ENCODE measurements at regions not wholly inside any gene's neighbourhood (a gene's known extent, or its start where the extent isn't known, plus 50 kb on each side); places are given as distances from the start of the nearest gene placed in this dataset.

- H3K4me3 ChIP-seq (ENCODE audit: low read length in 2 of 2) = no peak overlapping the region
- H3K36me3 ChIP-seq (ENCODE audit: control insufficient read depth in 1 of 2, insufficient read depth in 2 of 2, low read length in 1 of 2) = no peaks in the 10 kb centered on the region
- H3K4me1 ChIP-seq (ENCODE audit: control insufficient read depth in 1 of 2, insufficient read depth in 2 of 2, low read length in 2 of 2) = no peaks in the 10 kb centered on the region
- no peak overlapping the region for H3K27ac ChIP-seq (ENCODE audit: low read depth in 1 of 2, low read length in 2 of 2)
- intact Hi-C loops (cut with DNase I) = loop anchor here in 1 of 2 donors (5.0 to 10.0 kb wide), 2 partner anchors 300 to 408 kb away; partner anchors contain the start of genes CENPL, DARS2 and KLHL20
- ATAC-seq (ENCODE audit: low FRiP score) (no peak), DNase-seq (no peak)
- no peaks in the 10 kb centered on the region for H3K9me3 ChIP-seq (ENCODE audit: control insufficient read depth, low read length)
- 52 to 58% methylated on average over 5 of the region's 5 CpGs for WGBS, 2 donors
- no peaks in the 10 kb centered on the region for H3K27me3 ChIP-seq (ENCODE audit: control insufficient read depth in 1 of 2, insufficient read depth in 2 of 2, low read length in 1 of 2)
These were observed 62.5 kb upstream of the PRDX6 start for GRCh38 chr1:173414539-173415226.

GRCh38 chr1:173415490-173415889 is 61.6 kb upstream of the PRDX6 start:
- no peak overlapping the region for H3K4me3 ChIP-seq (ENCODE audit: low read length in 2 of 2)
- H3K9me3 ChIP-seq (ENCODE audit: control insufficient read depth, low read length) = no peaks in the 10 kb centered on the region
- no peaks in the 10 kb centered on the region for H3K36me3 ChIP-seq (ENCODE audit: control insufficient read depth in 1 of 2, insufficient read depth in 2 of 2, low read length in 1 of 2)
- DNase-seq (no peak), ATAC-seq (ENCODE audit: low FRiP score) (no peak)
- 91 to 99% methylated on average over 3 of the region's 3 CpGs for WGBS, 2 donors
- no peaks in the 10 kb centered on the region for H3K4me1 ChIP-seq (ENCODE audit: control insufficient read depth in 1 of 2, insufficient read depth in 2 of 2, low read length in 2 of 2)
- intact Hi-C loops (cut with DNase I) = loop anchor here in 1 of 2 donors (5.0 to 10.0 kb wide), 2 partner anchors 299 to 407 kb away; partner anchors contain the start of genes CENPL, DARS2 and KLHL20
- no peaks in the 10 kb centered on the region for H3K27me3 ChIP-seq (ENCODE audit: control insufficient read depth in 1 of 2, insufficient read depth in 2 of 2, low read length in 1 of 2)
- H3K27ac ChIP-seq (ENCODE audit: low read depth in 1 of 2, low read length in 2 of 2) = no peak overlapping the region

GRCh38 chr1:173415905-173416450 is 61.2 kb upstream of the PRDX6 start:
- DNase-seq = no peak
- H3K36me3 ChIP-seq (ENCODE audit: control insufficient read depth in 1 of 2, insufficient read depth in 2 of 2, low read length in 1 of 2) = no peaks in the 10 kb centered on the region
- no peaks in the 10 kb centered on the region for H3K27me3 ChIP-seq (ENCODE audit: control insufficient read depth in 1 of 2, insufficient read depth in 2 of 2, low read length in 1 of 2)
- H3K9me3 ChIP-seq (ENCODE audit: control insufficient read depth, low read length) = no peaks in the 10 kb centered on the region
- WGBS, 2 donors = 65 to 69% methylated on average over 5 of the region's 5 CpGs
- intact Hi-C loops (cut with DNase I) = loop anchor here in 1 of 2 donors (5.0 to 10.0 kb wide), 2 partner anchors 299 to 406 kb away; partner anchors contain the start of genes CENPL, DARS2 and KLHL20
- H3K4me1 ChIP-seq (ENCODE audit: control insufficient read depth in 1 of 2, insufficient read depth in 2 of 2, low read length in 2 of 2) = no peaks in the 10 kb centered on the region
- no peak overlapping the region for H3K27ac ChIP-seq (ENCODE audit: low read depth in 1 of 2, low read length in 2 of 2)
- no peak overlapping the region for H3K4me3 ChIP-seq (ENCODE audit: low read length in 2 of 2)
- no peak for ATAC-seq (ENCODE audit: low FRiP score)

- no peak for DNase-seq
- intact Hi-C loops (cut with DNase I) = loop anchor here in 1 of 2 donors (5.0 to 10.0 kb wide), 2 partner anchors 297 to 405 kb away; partner anchors contain the start of genes CENPL, DARS2 and KLHL20
- H3K4me1 ChIP-seq (ENCODE audit: control insufficient read depth in 1 of 2, insufficient read depth in 2 of 2, low read length in 2 of 2) = no peaks in the 10 kb centered on the region
- no peak overlapping the region for H3K4me3 ChIP-seq (ENCODE audit: low read length in 2 of 2)
- no peaks in the 10 kb centered on the region for H3K27me3 ChIP-seq (ENCODE audit: control insufficient read depth in 1 of 2, insufficient read depth in 2 of 2, low read length in 1 of 2)
- WGBS, 2 donors = 85 to 91% methylated on average over 1 of the region's 1 CpG
- ATAC-seq (ENCODE audit: low FRiP score) = no peak
- no peaks in the 10 kb centered on the region for H3K36me3 ChIP-seq (ENCODE audit: control insufficient read depth in 1 of 2, insufficient read depth in 2 of 2, low read length in 1 of 2)
- H3K27ac ChIP-seq (ENCODE audit: low read depth in 1 of 2, low read length in 2 of 2) = no peak overlapping the region
- no peaks in the 10 kb centered on the region for H3K9me3 ChIP-seq (ENCODE audit: control insufficient read depth, low read length)
These were observed 59.6 kb upstream of the PRDX6 start for GRCh38 chr1:173417563-173417962.

- DNase-seq (no peak), ATAC-seq (ENCODE audit: low FRiP score) (no peak)
- WGBS, 2 donors = 80 to 83% methylated on average over 11 of the region's 11 CpGs
- intact Hi-C loops (cut with DNase I) = loop anchor here in 1 of 2 donors (5.0 to 10.0 kb wide), 2 partner anchors 296 to 404 kb away; partner anchors contain the start of genes CENPL, DARS2 and KLHL20
- no peaks in the 10 kb centered on the region for H3K4me1 ChIP-seq (ENCODE audit: control insufficient read depth in 1 of 2, insufficient read depth in 2 of 2, low read length in 2 of 2)
- H3K9me3 ChIP-seq (ENCODE audit: control insufficient read depth, low read length) = no peaks in the 10 kb centered on the region
- H3K27ac ChIP-seq (ENCODE audit: low read depth in 1 of 2, low read length in 2 of 2) = no peak overlapping the region
- H3K4me3 ChIP-seq (ENCODE audit: low read length in 2 of 2) = no peak overlapping the region
- H3K36me3 ChIP-seq (ENCODE audit: control insufficient read depth in 1 of 2, insufficient read depth in 2 of 2, low read length in 1 of 2) = no peaks in the 10 kb centered on the region
- H3K27me3 ChIP-seq (ENCODE audit: control insufficient read depth in 1 of 2, insufficient read depth in 2 of 2, low read length in 1 of 2) = no peaks in the 10 kb centered on the region
These were observed 58.8 kb upstream of the PRDX6 start for GRCh38 chr1:173418107-173418985.

- H3K36me3 ChIP-seq (ENCODE audit: control insufficient read depth in 1 of 2, insufficient read depth in 2 of 2, low read length in 1 of 2) = no peaks in the 10 kb centered on the region
- ATAC-seq (ENCODE audit: low FRiP score) (peak; percentile 85), DNase-seq (no peak)
- no peaks in the 10 kb centered on the region for H3K4me1 ChIP-seq (ENCODE audit: control insufficient read depth in 1 of 2, insufficient read depth in 2 of 2, low read length in 2 of 2)
- no peaks in the 10 kb centered on the region for H3K9me3 ChIP-seq (ENCODE audit: control insufficient read depth, low read length)
- H3K27ac ChIP-seq (ENCODE audit: low read depth in 1 of 2, low read length in 2 of 2) = no peak overlapping the region
- H3K27me3 ChIP-seq (ENCODE audit: control insufficient read depth in 1 of 2, insufficient read depth in 2 of 2, low read length in 1 of 2) = no peaks in the 10 kb centered on the region
- WGBS, 2 donors = 12 to 15% methylated on average over 7 of the region's 7 CpGs
- intact Hi-C loops (cut with DNase I) = no loop called here
- no peak overlapping the region for H3K4me3 ChIP-seq (ENCODE audit: low read length in 2 of 2)
These were observed 56.8 kb upstream of the PRDX6 start for GRCh38 chr1:173420330-173420806.

GRCh38 chr1:173421286-173421685 is 55.8 kb upstream of the PRDX6 start:
- Histone ChIP-seq H3K27me3 (ENCODE audit: control insufficient read depth in 1 of 2, insufficient read depth in 2 of 2, low read length in 1 of 2) (no peaks in the 10 kb centered on the region), H3K4me3 (ENCODE audit: low read length in 2 of 2) (no peak overlapping the region), H3K9me3 (ENCODE audit: control insufficient read depth, low read length) (no peaks in the 10 kb centered on the region), H3K36me3 (ENCODE audit: control insufficient read depth in 1 of 2, insufficient read depth in 2 of 2, low read length in 1 of 2) (no peaks in the 10 kb centered on the region), H3K4me1 (ENCODE audit: control insufficient read depth in 1 of 2, insufficient read depth in 2 of 2, low read length in 2 of 2) (no peaks in the 10 kb centered on the region), H3K27ac (ENCODE audit: low read depth in 1 of 2, low read length in 2 of 2) (no peak overlapping the region)
- ATAC-seq (ENCODE audit: low FRiP score) (no peak), DNase-seq (no peak)
- intact Hi-C loops (cut with DNase I) = no loop called here
- WGBS, 2 donors = 63 to 76% methylated on average over 4 of the region's 4 CpGs

- H3K27me3 ChIP-seq (ENCODE audit: control insufficient read depth in 1 of 2, insufficient read depth in 2 of 2, low read length in 1 of 2) = no peaks in the 10 kb centered on the region
- no peak for ATAC-seq (ENCODE audit: low FRiP score)
- H3K36me3 ChIP-seq (ENCODE audit: control insufficient read depth in 1 of 2, insufficient read depth in 2 of 2, low read length in 1 of 2) = no peaks in the 10 kb centered on the region
- H3K27ac ChIP-seq (ENCODE audit: low read depth in 1 of 2, low read length in 2 of 2) = no peak overlapping the region
- H3K4me1 ChIP-seq (ENCODE audit: control insufficient read depth in 1 of 2, insufficient read depth in 2 of 2, low read length in 2 of 2) = no peaks in the 10 kb centered on the region
- intact Hi-C loops (cut with DNase I) = no loop called here
- no peak overlapping the region for H3K4me3 ChIP-seq (ENCODE audit: low read length in 2 of 2)
- no peaks in the 10 kb centered on the region for H3K9me3 ChIP-seq (ENCODE audit: control insufficient read depth, low read length)
- DNase-seq = no peak
- 75 to 78% methylated on average over 4 of the region's 4 CpGs for WGBS, 2 donors
These were observed 55.3 kb upstream of the PRDX6 start for GRCh38 chr1:173421789-173422188.
